MM.1S (cell line): ENCODE measurements at regions not wholly inside any gene's neighbourhood (a gene's known extent, or its start where the extent isn't known, plus 50 kb on each side); places are given as distances from the start of the nearest gene placed in this dataset.

Experiments
- DNase-seq: peaks from one replicate; pipeline ENCODE4 v3.0.0-alpha.2; 2015
- H2AFZ ChIP-seq: fragments of 300-600 bp; sonication (generic); 2 replicates; pipeline ENCODE4 v1.6.0; 2016; ENCODE audit warnings: antibody characterized with exemption, low read length
- H3F3A ChIP-seq: fragments of 300-600 bp; sonication (generic); 2 replicates; pipeline ENCODE4 v1.6.1; 2016; ENCODE audit warnings: mild to moderate bottlenecking, antibody characterized with exemption, low read length, moderate library complexity, mixed read lengths; ENCODE audit not compliant: insufficient read depth
- H3K27ac ChIP-seq: fragments of 300-600 bp; sonication (generic); 2 replicates; pipeline ENCODE4 v1.5.1; 2016; ENCODE audit warnings: mild to moderate bottlenecking, low read length
- H3K27me3 ChIP-seq: fragments of 300-600 bp; sonication (generic); replicated peaks from 2 replicates; pipeline ENCODE4 v1.6.0; 2016; ENCODE audit warnings: low read length; ENCODE audit not compliant: insufficient read depth
- H3K36me3 ChIP-seq: fragments of 300-600 bp; sonication (generic); replicated peaks from 2 replicates; pipeline ENCODE4 v1.6.1; 2016; ENCODE audit warnings: mild to moderate bottlenecking, low read length, mixed read lengths; ENCODE audit not compliant: insufficient read depth
- H3K4me1 ChIP-seq: fragments of 300-600 bp; sonication (generic); 2 replicates; pipeline ENCODE4 v1.6.1; 2016; ENCODE audit warnings: low read length, mixed read lengths
- H3K4me2 ChIP-seq: fragments of 300-600 bp; sonication (generic); 2 replicates; pipeline ENCODE4 v1.6.0; 2016; ENCODE audit warnings: low read depth, low read length
- H3K4me3 ChIP-seq: fragments of 300-600 bp; sonication (generic); 2 replicates; pipeline ENCODE4 v1.5.1; 2016; ENCODE audit warnings: low read length, mixed read lengths
- H3K79me2 ChIP-seq: fragments of 300-600 bp; sonication (generic); 2 replicates; pipeline ENCODE4 v1.6.1; 2016; ENCODE audit warnings: mixed run types, low read length, mixed read lengths
- H3K9ac ChIP-seq: fragments of 300-600 bp; sonication (generic); 2 replicates; pipeline ENCODE4 v1.6.1; 2016; ENCODE audit warnings: low read length, mixed read lengths
- H3K9me2 ChIP-seq: fragments of 300-600 bp; sonication (generic); replicated peaks from 2 replicates; pipeline ENCODE4 v1.6.1; 2016; ENCODE audit warnings: mild to moderate bottlenecking, low read length, mixed read lengths; ENCODE audit not compliant: insufficient read depth
- H3K9me3 ChIP-seq: fragments of 300-600 bp; sonication (generic); replicated peaks from 2 replicates; pipeline ENCODE4 v1.6.1; 2016; ENCODE audit warnings: mild to moderate bottlenecking, low read length, mixed read lengths; ENCODE audit not compliant: insufficient read depth
- H4K20me1 ChIP-seq: fragments of 300-600 bp; sonication (generic); 2 replicates; pipeline ENCODE4 v1.6.1; 2016; ENCODE audit warnings: mild to moderate bottlenecking, low read length, moderate library complexity, mixed read lengths; ENCODE audit not compliant: insufficient read depth
- EZH2 ChIP-seq: fragments of 300-600 bp; sonication (generic); optimal IDR thresholded peaks from 2 replicates; pipeline ENCODE3; 2017; ENCODE audit warnings: low read depth, mild to moderate bottlenecking, antibody characterized with exemption, low read length, mixed read lengths
- EZH2phosphoT487 ChIP-seq: fragments of 300-600 bp; sonication (generic); IDR thresholded peaks from 2 replicates; pipeline ENCODE4 v1.6.1; 2018; ENCODE audit warnings: antibody characterized with exemption, low read length
- TF ChIP-seq, protein P1 (sequence below): fragments of 300-600 bp; sonication (generic); IDR thresholded peaks from 2 replicates; pipeline ENCODE4 v1.5.1; 2016; ENCODE audit warnings: antibody characterized with exemption, low read length, mixed read lengths

DNA sequence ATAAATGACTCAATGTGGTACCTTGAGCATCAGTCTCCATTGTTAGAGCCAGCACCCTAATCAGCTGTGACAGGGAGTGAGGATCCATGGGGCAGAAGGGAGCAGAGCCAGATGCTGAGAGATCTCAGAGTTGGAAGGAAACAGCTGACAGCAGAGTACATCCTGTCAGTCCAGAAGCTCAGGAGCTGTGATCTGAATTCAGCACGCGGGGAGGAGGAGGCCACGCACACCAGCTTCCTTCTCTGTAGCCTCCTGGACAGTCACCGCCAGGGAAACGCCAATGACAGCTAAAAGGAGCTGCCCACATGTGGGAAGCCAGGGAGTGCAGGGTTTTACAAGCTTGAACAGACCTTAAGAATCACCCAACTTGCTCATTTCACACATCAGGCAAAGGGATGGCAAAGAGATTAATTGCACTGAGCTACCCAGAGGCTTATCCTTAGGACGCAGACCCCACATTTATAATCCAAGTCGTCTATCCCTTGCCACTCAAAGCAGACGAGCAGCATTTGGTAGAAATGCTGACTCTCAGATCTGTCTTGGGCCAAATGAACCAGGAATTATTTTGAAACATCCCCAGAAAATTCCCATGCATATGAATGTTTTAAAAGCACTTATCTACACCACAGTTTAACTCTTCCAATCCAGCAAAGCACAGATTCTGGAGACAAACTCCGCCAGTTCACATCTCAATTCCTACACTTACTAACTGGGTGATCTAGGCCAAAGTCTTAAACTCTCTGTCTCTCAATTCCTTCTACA lies 322.6 kb upstream of the TMTC1 start:
- H3K79me2 ChIP-seq: no peaks in the 10 kb centered on the region
- no peaks in the 10 kb centered on the region for H3K9me3 ChIP-seq
- no peaks in the 10 kb centered on the region for H3K27me3 ChIP-seq
- H3K27ac ChIP-seq: no peak overlapping the region
- H3K4me3 ChIP-seq: no peak overlapping the region
- no peaks in the 10 kb centered on the region for H3K36me3 ChIP-seq
- H3K4me1 ChIP-seq: no peaks in the 10 kb centered on the region
- TF ChIP-seq EZH2phosphoT487 (no peak), EZH2 (no peak)
- TF ChIP-seq, protein P1, sequence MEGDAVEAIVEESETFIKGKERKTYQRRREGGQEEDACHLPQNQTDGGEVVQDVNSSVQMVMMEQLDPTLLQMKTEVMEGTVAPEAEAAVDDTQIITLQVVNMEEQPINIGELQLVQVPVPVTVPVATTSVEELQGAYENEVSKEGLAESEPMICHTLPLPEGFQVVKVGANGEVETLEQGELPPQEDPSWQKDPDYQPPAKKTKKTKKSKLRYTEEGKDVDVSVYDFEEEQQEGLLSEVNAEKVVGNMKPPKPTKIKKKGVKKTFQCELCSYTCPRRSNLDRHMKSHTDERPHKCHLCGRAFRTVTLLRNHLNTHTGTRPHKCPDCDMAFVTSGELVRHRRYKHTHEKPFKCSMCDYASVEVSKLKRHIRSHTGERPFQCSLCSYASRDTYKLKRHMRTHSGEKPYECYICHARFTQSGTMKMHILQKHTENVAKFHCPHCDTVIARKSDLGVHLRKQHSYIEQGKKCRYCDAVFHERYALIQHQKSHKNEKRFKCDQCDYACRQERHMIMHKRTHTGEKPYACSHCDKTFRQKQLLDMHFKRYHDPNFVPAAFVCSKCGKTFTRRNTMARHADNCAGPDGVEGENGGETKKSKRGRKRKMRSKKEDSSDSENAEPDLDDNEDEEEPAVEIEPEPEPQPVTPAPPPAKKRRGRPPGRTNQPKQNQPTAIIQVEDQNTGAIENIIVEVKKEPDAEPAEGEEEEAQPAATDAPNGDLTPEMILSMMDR: no peak
- H4K20me1 ChIP-seq: no peaks in the 10 kb centered on the region
- H3F3A ChIP-seq: no peaks in the 10 kb centered on the region
- H3K9ac ChIP-seq: no peak overlapping the region
- no peak for DNase-seq
- H3K4me2 ChIP-seq: no peak overlapping the region
- H2AFZ ChIP-seq: no peak overlapping the region
- no peaks in the 10 kb centered on the region for H3K9me2 ChIP-seq

DNA sequence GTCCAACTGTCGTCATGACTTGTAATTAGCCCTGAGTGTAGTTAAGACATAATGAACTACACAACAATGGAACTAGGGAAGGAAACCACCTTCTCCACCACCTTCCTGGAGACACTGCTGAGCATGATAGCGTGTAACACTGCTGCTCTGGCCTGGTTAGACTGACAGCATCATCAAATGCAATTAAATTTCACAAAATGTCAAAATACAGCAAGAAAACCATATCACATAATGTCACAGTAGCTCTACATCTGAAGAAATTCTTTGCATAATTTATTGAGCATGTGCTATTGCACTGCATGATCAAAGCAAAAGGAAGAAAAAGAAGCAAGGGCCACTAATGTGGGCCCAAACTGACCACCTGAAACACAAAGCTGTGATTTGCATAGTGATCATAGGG lies 321.8 kb upstream of the TMTC1 start:
- no peaks in the 10 kb centered on the region for H3K9me3 ChIP-seq
- H3K4me3 ChIP-seq: no peak overlapping the region
- H4K20me1 ChIP-seq: no peaks in the 10 kb centered on the region
- TF ChIP-seq, protein P1: no peak
- TF ChIP-seq EZH2 (no peak), EZH2phosphoT487 (no peak)
- H3K79me2 ChIP-seq: no peaks in the 10 kb centered on the region
- no peaks in the 10 kb centered on the region for H3K27me3 ChIP-seq
- no peak for DNase-seq
- H3K4me2 ChIP-seq: no peak overlapping the region
- H3K9me2 ChIP-seq: no peaks in the 10 kb centered on the region
- no peaks in the 10 kb centered on the region for H3F3A ChIP-seq
- H3K27ac ChIP-seq: no peak overlapping the region
- H2AFZ ChIP-seq: no peak overlapping the region
- no peak overlapping the region for H3K9ac ChIP-seq
- no peaks in the 10 kb centered on the region for H3K36me3 ChIP-seq
- no peaks in the 10 kb centered on the region for H3K4me1 ChIP-seq

DNA sequence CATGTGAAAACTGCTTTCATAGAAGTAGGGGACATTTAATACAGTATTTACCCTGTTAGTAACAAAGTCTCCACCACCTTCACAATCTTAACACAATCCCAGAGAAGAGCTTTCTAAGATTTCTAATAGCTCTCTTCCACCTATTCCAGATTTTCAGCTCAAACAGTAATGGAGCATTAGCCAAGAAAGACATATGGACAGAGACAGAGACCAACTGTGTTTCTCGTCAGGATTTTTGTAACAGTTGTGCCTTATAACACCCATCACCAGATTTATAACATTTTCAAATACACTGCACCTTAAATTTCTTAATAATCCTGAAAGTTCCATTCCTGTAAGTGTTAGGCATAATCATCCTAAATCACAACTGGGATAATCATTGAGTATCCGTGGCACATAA lies 321.2 kb upstream of the TMTC1 start:
- H3K79me2 ChIP-seq: no peaks in the 10 kb centered on the region
- H3K4me3 ChIP-seq: no peak overlapping the region
- no peaks in the 10 kb centered on the region for H3K36me3 ChIP-seq
- no peaks in the 10 kb centered on the region for H4K20me1 ChIP-seq
- H3K9ac ChIP-seq: no peak overlapping the region
- H2AFZ ChIP-seq: no peak overlapping the region
- H3K9me3 ChIP-seq: no peaks in the 10 kb centered on the region
- no peak overlapping the region for H3K27ac ChIP-seq
- H3F3A ChIP-seq: no peaks in the 10 kb centered on the region
- H3K4me2 ChIP-seq: no peak overlapping the region
- H3K9me2 ChIP-seq: no peaks in the 10 kb centered on the region
- H3K4me1 ChIP-seq: no peaks in the 10 kb centered on the region
- DNase-seq: no peak
- TF ChIP-seq EZH2 (no peak), EZH2phosphoT487 (no peak)
- TF ChIP-seq, protein P1: no peak
- H3K27me3 ChIP-seq: no peaks in the 10 kb centered on the region
